IMR-90 (cell line): ENCODE measurements at regions not wholly inside any gene's neighbourhood (a gene's known extent, or its start where the extent isn't known, plus 50 kb on each side); places are given as distances from the start of the nearest gene placed in this dataset.

Source experiments
- ATAC-seq: fragments of 200-7000 bp; cut with Tn5 transposase; 2 replicates; pipeline ENCODE4 v1.9.1; 2020; ENCODE audit warnings: low read depth, mild to moderate bottlenecking, moderate library complexity
- BruUV-seq: library from RNA; stranded (reverse); fragments of 400-500 nt; replicated peaks from 2 replicates; lab custom pipeline; 2021; lab: Mats Ljungman, UMichigan
- CTCF ChIA-PET: fragments of 300-600 bp; formaldehyde crosslinking; extraction: SDS; loops from one replicate; lab custom pipeline; 2021; ENCODE audit warnings: antibody characterized with exemption; lab: Yijun Ruan, JAX
- POLR2A ChIA-PET: fragments of 300-600 bp; sonication (Branson Sonifier 250); formaldehyde crosslinking; loops from one replicate; lab custom pipeline; 2022; ENCODE audit warnings: antibody characterized with exemption; ENCODE audit not compliant: unreplicated experiment; lab: Charles Lee
- DNase-seq: peaks from one replicate; pipeline ENCODE4 v3.0.0; 2013
- H2AFZ ChIP-seq: replicated peaks from 2 replicates; pipeline ENCODE3; 2013; ENCODE audit warnings: low read length, mild to moderate bottlenecking; ENCODE audit not compliant: poor library complexity
- H2AK5ac ChIP-seq: 2 replicates; pipeline ENCODE4 v1.6.1; 2013; ENCODE audit warnings: low read depth, low read length, inconsistent platforms
- H2AK9ac ChIP-seq: replicated peaks from 2 replicates; pipeline ENCODE3; 2013; ENCODE audit warnings: mild to moderate bottlenecking, low read depth, low read length, moderate library complexity; ENCODE audit not compliant: poor library complexity
- H2BK120ac ChIP-seq: 2 replicates; pipeline ENCODE4 v1.6.1; 2013; ENCODE audit warnings: low read depth, low read length, inconsistent platforms
- H2BK15ac ChIP-seq: 3 replicates; pipeline ENCODE4 v1.6.1; 2013; ENCODE audit warnings: low read depth, low read length, inconsistent platforms
- H2BK20ac ChIP-seq: 2 replicates; pipeline ENCODE4 v1.6.1; 2013; ENCODE audit warnings: low read depth, mild to moderate bottlenecking, inconsistent platforms, low read length, moderate library complexity
- H2BK5ac ChIP-seq: 2 replicates; pipeline ENCODE4 v1.6.1; 2013; ENCODE audit warnings: mild to moderate bottlenecking, low read depth, low read length, inconsistent platforms; ENCODE audit not compliant: poor library complexity, severe bottlenecking
- H3K14ac ChIP-seq: replicated peaks from 2 replicates; pipeline ENCODE4 v1.6.1; 2013; ENCODE audit warnings: low read depth, low read length, inconsistent platforms
- H3K18ac ChIP-seq: 2 replicates; pipeline ENCODE4 v1.6.1; 2013; ENCODE audit warnings: low read depth, low read length, control low read depth
- H3K23ac ChIP-seq: 2 replicates; pipeline ENCODE4 v1.6.1; 2013; ENCODE audit warnings: low read depth, low read length, inconsistent platforms
- H3K27ac ChIP-seq: 2 replicates; pipeline ENCODE4 v1.5.1; 2013; ENCODE audit warnings: mild to moderate bottlenecking, control low read depth, low read length; ENCODE audit not compliant: insufficient read depth
- H3K27me3 ChIP-seq: 2 replicates; pipeline ENCODE4 v1.6.1; 2013; ENCODE audit warnings: low read length; ENCODE audit not compliant: control insufficient read depth, insufficient read depth
- H3K36me3 ChIP-seq: 2 replicates; pipeline ENCODE4 v1.6.1; 2013; ENCODE audit warnings: low read length, mixed read lengths; ENCODE audit not compliant: control insufficient read depth, insufficient read depth
- H3K4ac ChIP-seq: 2 replicates; pipeline ENCODE4 v1.6.1; 2013; ENCODE audit warnings: low read depth, low read length, inconsistent platforms
- H3K4me1 ChIP-seq: 2 replicates; pipeline ENCODE4 v1.6.1; 2013; ENCODE audit warnings: low read length, mixed read lengths; ENCODE audit not compliant: control insufficient read depth, insufficient read depth
- H3K4me2 ChIP-seq: 2 replicates; pipeline ENCODE4 v1.6.1; 2013; ENCODE audit warnings: low read depth, mild to moderate bottlenecking, control low read depth, low read length, moderate library complexity
- H3K4me3 ChIP-seq: 2 replicates; pipeline ENCODE4 v1.5.1; 2013; ENCODE audit warnings: low read depth, mild to moderate bottlenecking, control low read depth, low read length, moderate library complexity; ENCODE audit not compliant: insufficient read depth
- H3K56ac ChIP-seq: 2 replicates; pipeline ENCODE4 v1.6.1; 2013; ENCODE audit warnings: low read length, inconsistent platforms; ENCODE audit not compliant: insufficient read depth; ENCODE audit errors: extremely low read depth
- H3K79me1 ChIP-seq, 2 experiments: 2 replicates each; pipeline ENCODE4 v1.6.1; 2013; ENCODE audit warnings: low read length in 2 of 2, inconsistent platforms in 1 of 2, low read depth in 1 of 2
- H3K9ac ChIP-seq: 2 replicates; pipeline ENCODE4 v1.6.1; 2013; ENCODE audit warnings: low read depth, low read length, control low read depth
- H3K9me1 ChIP-seq: 2 replicates; pipeline ENCODE4 v1.6.1; 2013; ENCODE audit warnings: low read length, inconsistent platforms; ENCODE audit not compliant: insufficient read depth
- H3K9me3 ChIP-seq: 2 replicates; pipeline ENCODE4 v1.6.1; 2013; ENCODE audit warnings: low read length; ENCODE audit not compliant: control insufficient read depth, insufficient read depth
- H4K20me1 ChIP-seq: 2 replicates; pipeline ENCODE4 v1.6.1; 2013; ENCODE audit warnings: low read length, inconsistent platforms; ENCODE audit not compliant: insufficient read depth
- H4K5ac ChIP-seq: 2 replicates; pipeline ENCODE4 v1.6.1; 2013; ENCODE audit warnings: mild to moderate bottlenecking, low read depth, low read length, control low read depth
- H4K8ac ChIP-seq, 2 experiments: 2 replicates each; pipeline ENCODE4 v1.6.1; 2013; ENCODE audit warnings: low read depth in 2 of 2, low read length in 2 of 2, control low read depth in 1 of 2, inconsistent platforms in 1 of 2
- H4K91ac ChIP-seq: 2 replicates; pipeline ENCODE4 v1.6.1; 2013; ENCODE audit warnings: low read depth, low read length, inconsistent platforms; ENCODE audit not compliant: insufficient read depth
- CHD1 ChIP-seq: IDR thresholded peaks from 2 replicates; pipeline ENCODE4 v1.6.1; 2012; ENCODE audit warnings: low read depth, low read length, improper control_type of control experiment
- NFE2L2 ChIP-seq: fragments of 150-350 bp; IDR thresholded peaks from 2 replicates; pipeline ENCODE4 v1.6.1; 2016; ENCODE audit warnings: low read depth, mild to moderate bottlenecking, low read length
- RAD21 ChIP-seq: IDR thresholded peaks from 2 replicates; pipeline ENCODE4 v1.6.1; 2012; ENCODE audit warnings: low read length, improper control_type of control experiment
- RFX5 ChIP-seq: IDR thresholded peaks from 2 replicates; pipeline ENCODE4 v1.8.0; 2012; ENCODE audit warnings: low read depth, mild to moderate bottlenecking, low read length, moderate library complexity
- WGBS, 2 experiments: methylation state at CpG; one replicate each; pipeline versions ENCODE4 v1.1.5 to v1.1.7; 2013; ENCODE audit warnings: missing lambda C conversion rate in 2 of 2; ENCODE audit not compliant: insufficient read length in 1 of 2; ENCODE audit errors: extremely low coverage in 2 of 2; 5-methylcytosine and 5-hydroxymethylcytosine counted together
- dilution Hi-C: fragments of 300-500 bp; cut with HindIII; formaldehyde crosslinking; loops from one replicate; pipeline ENCODE4 v1.14.3; 2018; ENCODE audit warnings: low sequenced_read_pairs; ENCODE audit not compliant: unreplicated experiment
- in situ Hi-C: fragments of 300-500 bp; cut with MboI; formaldehyde crosslinking; loops from 3 replicates; pipeline ENCODE4 v1.14.3; 2019; ENCODE audit warnings: low sequenced_read_pairs, inconsistent platforms, mixed read lengths
- intact Hi-C: fragments of 100-400 bp; cut with micrococcal nuclease; formaldehyde crosslinking; loops from 2 replicates; pipeline ENCODE4 v1.10.0; 2022

DNA sequence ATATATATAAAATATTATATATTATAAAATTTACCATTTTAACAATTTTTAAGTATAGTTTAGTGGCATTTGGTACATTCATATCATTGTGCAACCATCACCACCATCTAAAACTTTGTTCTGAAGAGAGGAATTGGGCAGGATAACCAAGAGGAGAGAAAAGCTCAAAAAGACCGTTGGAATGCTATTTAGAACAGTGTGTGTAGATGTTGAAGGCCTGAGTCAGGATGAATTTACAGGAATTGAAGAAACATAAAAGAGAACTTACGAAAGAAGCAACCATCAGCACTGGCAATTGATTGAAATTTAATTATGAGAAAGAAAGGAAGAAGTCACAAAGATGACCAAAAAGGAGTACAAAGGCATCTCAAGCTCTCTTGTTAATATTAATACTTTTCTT lies 196.9 kb upstream of the PWP1 start:
- H2BK5ac ChIP-seq: peak overlapping the region; percentile 15
- H3K18ac ChIP-seq: no peak overlapping the region
- ChIA-PET CTCF (no interaction called here), POLR2A (no interaction called here)
- no peaks in the 10 kb centered on the region for H3K9me1 ChIP-seq
- no peaks in the 10 kb centered on the region for H3K36me3 ChIP-seq
- intact Hi-C loops: no loop called here
- no peak overlapping the region for H2BK20ac ChIP-seq
- no peak overlapping the region for H3K27ac ChIP-seq
- H3K4me3 ChIP-seq: no peak overlapping the region
- H3K23ac ChIP-seq: no peak overlapping the region
- no peak overlapping the region for H3K4ac ChIP-seq
- H3K56ac ChIP-seq: no peak overlapping the region
- no peaks in the 10 kb centered on the region for H3K79me1 ChIP-seq
- dilution Hi-C loops: no loop called here
- TF ChIP-seq NFE2L2 (peak; percentile 8; the same call in 1 of the 2 replicates), RFX5 (no peak), RAD21 (no peak), CHD1 (no peak)
- no peaks in the 10 kb centered on the region for H4K20me1 ChIP-seq
- no peak overlapping the region for H3K4me2 ChIP-seq
- DNase-seq (peak; percentile 47), ATAC-seq (0 out of 2 replicates have a peak, but pooled peaks have one; percentile 18)
- H2BK15ac ChIP-seq: no peak overlapping the region
- no peak overlapping the region for H3K14ac ChIP-seq
- H3K9ac ChIP-seq: no peak overlapping the region
- in situ Hi-C loops: no loop called here
- no peak overlapping the region for H4K8ac ChIP-seq
- H2BK120ac ChIP-seq: no peak overlapping the region
- BruUV-seq: no TSS peak
- no peaks in the 10 kb centered on the region; the same call in 1 of the 2 replicates for H3K4me1 ChIP-seq
- H4K5ac ChIP-seq: no peak overlapping the region
- H2AK9ac ChIP-seq: no peak overlapping the region
- no peak overlapping the region for H2AFZ ChIP-seq
- no peaks in the 10 kb centered on the region for H3K27me3 ChIP-seq
- no CpG with 5 or more reads among the region's 2 CpGs for WGBS, 2 experiments
- H4K91ac ChIP-seq: no peak overlapping the region
- no peak overlapping the region for H2AK5ac ChIP-seq
- H3K9me3 ChIP-seq: no peaks in the 10 kb centered on the region
